HCT116 (cell line): ENCODE measurements at regions not wholly inside any gene's neighbourhood (a gene's known extent, or its start where the extent isn't known, plus 50 kb on each side); places are given as distances from the start of the nearest gene placed in this dataset.
"Not testable (repeated sequence)": the region's sequence is repeated elsewhere in the genome, so short reads cannot be mapped to it uniquely, and the experiment has no call there.

Source experiments
- CTCF ChIP-seq, 3 experiments: fragments of 200-600 bp in 1 of 3; sonication (generic) in 1 of 3; IDR thresholded peaks in 2 of 3; conservative IDR thresholded peaks in 1 of 3; 2 replicates each; pipeline ENCODE4 v1.5.1; 2012 to 2017; ENCODE audit warnings: low read depth in 2 of 3, low read length in 2 of 3, antibody characterized with exemption in 1 of 3, borderline replicate concordance in 1 of 3, control low read depth in 1 of 3, mild to moderate bottlenecking in 1 of 3, mixed read lengths in 1 of 3, mixed run types in 1 of 3, moderate library complexity in 1 of 3; ENCODE audit not compliant: insufficient read depth in 1 of 3
- EGR1 ChIP-seq: IDR thresholded peaks from 2 replicates; pipeline ENCODE4 v1.6.1; 2012; ENCODE audit warnings: low read depth
- EZH2 ChIP-seq: fragments of 200-600 bp; sonication (generic); IDR thresholded peaks from 2 replicates; pipeline ENCODE4 v1.6.1; 2017; ENCODE audit warnings: antibody characterized with exemption, mixed run types
- EZH2phosphoT487 ChIP-seq: fragments of 200-600 bp; IDR thresholded peaks from 2 replicates; pipeline ENCODE4 v1.6.1; 2018; ENCODE audit warnings: antibody characterized with exemption, borderline replicate concordance
- POLR2A ChIP-seq: IDR thresholded peaks from 2 replicates; pipeline ENCODE4 v1.7.0; 2011; ENCODE audit warnings: borderline replicate concordance; ENCODE audit not compliant: insufficient read depth, insufficient read length; ENCODE audit errors: extremely low read depth
- POLR2AphosphoS5 ChIP-seq: IDR thresholded peaks from 2 replicates; pipeline ENCODE4 v1.6.1; 2011; ENCODE audit warnings: mild to moderate bottlenecking, low read depth, low read length, moderate library complexity
- RAD21 ChIP-seq: IDR thresholded peaks from 2 replicates; pipeline ENCODE4 v1.6.1; 2012; ENCODE audit warnings: low read depth, mild to moderate bottlenecking
- SIN3A ChIP-seq: IDR thresholded peaks from 2 replicates; pipeline ENCODE4 v1.6.1; 2012; ENCODE audit warnings: low read depth
- SRF ChIP-seq: IDR thresholded peaks from 2 replicates; pipeline ENCODE4 v1.6.1; 2012; ENCODE audit warnings: low read depth
- ZBTB33 ChIP-seq: IDR thresholded peaks from 2 replicates; pipeline ENCODE4 v1.6.1; 2011; ENCODE audit warnings: mild to moderate bottlenecking, low read length, moderate library complexity; ENCODE audit not compliant: insufficient replicate concordance; ENCODE audit errors: extremely low read depth
- ZFX ChIP-seq: fragments of 450-650 bp; IDR thresholded peaks from 2 replicates; pipeline ENCODE4 v1.6.1; 2017

- not testable (repeated sequence) for TF ChIP-seq CTCF (IDR thresholded peaks at IDR 0.05 in 2 of 3, conservative IDR thresholded peaks at IDR 0.05 in 1 of 3; ENCODE audit: borderline replicate concordance in 1 of 3, insufficient read depth in 1 of 3, low read depth in 2 of 3, low read length in 2 of 3); SRF; EGR1; ZFX; POLR2AphosphoS5; POLR2A; EZH2phosphoT487; RAD21; EZH2; SIN3A; ZBTB33
Measured at GRCh38 chr4:43659547-43659946, 767.0 kb downstream of the GRXCR1 start.
